Stomach (tissue), 8 donors: ENCODE measurements at regions not wholly inside any gene's neighbourhood (a gene's known extent, or its start where the extent isn't known, plus 50 kb on each side); places are given as distances from the start of the nearest gene placed in this dataset.

ENCODE experiments used
- DNase-seq, 2 donors: peaks; one replicate each; pipeline versions ENCODE4 v3.0.0 to v3.0.0-alpha.2; 2013 to 2019
- H3K27ac ChIP-seq, 5 donors: fragments of 200-600 bp in 4 of 5; sonication (generic) in 4 of 5; one replicate each; pipeline ENCODE4 v1.5.1; 2013 to 2019; ENCODE audit warnings: mild to moderate bottlenecking in 1 of 5, moderate library complexity in 1 of 5
- H3K27me3 ChIP-seq, 3 donors: fragments of 200-600 bp; sonication (generic); one replicate each; pipeline ENCODE4 v1.5.1; 2017 to 2019; ENCODE audit warnings: mixed run types in 1 of 3
- H3K36me3 ChIP-seq, 4 donors: fragments of 200-600 bp; sonication (generic); 1 replicate in 3 of 4; 2 replicates in 1 of 4; pipeline ENCODE4 v1.5.1; 2016 to 2019
- H3K4me1 ChIP-seq, 4 donors: fragments of 200-600 bp; sonication (generic); one replicate each; pipeline ENCODE4 v1.5.1; 2016 to 2019
- H3K4me3 ChIP-seq, 4 donors: fragments of 200-600 bp; sonication (generic) in 3 of 4; one replicate each; pipeline ENCODE4 v1.5.1; 2016 to 2019; ENCODE audit warnings: mild to moderate bottlenecking in 1 of 4
- H3K9me3 ChIP-seq, 4 donors: fragments of 200-600 bp; sonication (generic); one replicate each; pipeline ENCODE4 v1.5.1; 2016 to 2019
- EP300 ChIP-seq: sonication (generic); formaldehyde crosslinking; IDR thresholded peaks from one replicate; pipeline ENCODE4 v1.6.1; 2017; ENCODE audit warnings: antibody characterized with exemption
- POLR2A ChIP-seq, 4 donors: fragments of 450-650 bp; IDR thresholded peaks; one replicate each; pipeline ENCODE4 v1.6.1; 2016; ENCODE audit warnings: antibody characterized with exemption in 4 of 4, control low read depth in 2 of 4, mild to moderate bottlenecking in 1 of 4, moderate library complexity in 1 of 4
- POLR2AphosphoS5 ChIP-seq, 3 donors: sonication (generic); formaldehyde crosslinking; IDR thresholded peaks; one replicate each; pipeline ENCODE4 v1.6.1; 2016; ENCODE audit warnings: antibody characterized with exemption in 3 of 3
- WGBS, 5 donors: extraction: QIAGEN DNeasy Blood & Tissue Kit in 3 of 5; methylation state at CpG; one replicate each; pipeline versions ENCODE4 v1.1.5 to v1.1.7; 2013 to 2018; 5-methylcytosine and 5-hydroxymethylcytosine counted together
- intact Hi-C: fragments of 100-400 bp; cut with DNase I; formaldehyde crosslinking; loops from one replicate; pipeline ENCODE4 v1.15.1; 2023; ENCODE audit warnings: low total_unique reads
- TF ChIP-seq, protein P1 (sequence below), 7 experiments: fragments of 450-650 bp in 4 of 7; fragments of 200-600 bp in 3 of 7; sonication (generic) in 3 of 7; IDR thresholded peaks; one replicate each; pipeline ENCODE4 v1.5.1; 2016 to 2019; ENCODE audit warnings: antibody characterized with exemption in 7 of 7, control low read depth in 2 of 7, mild to moderate bottlenecking in 1 of 7
- donor health status: healthy with polysubstance abuse.
- donor health status: Bipolar disorder and iron deficiency.
- donor health status: healthy.

DNA sequence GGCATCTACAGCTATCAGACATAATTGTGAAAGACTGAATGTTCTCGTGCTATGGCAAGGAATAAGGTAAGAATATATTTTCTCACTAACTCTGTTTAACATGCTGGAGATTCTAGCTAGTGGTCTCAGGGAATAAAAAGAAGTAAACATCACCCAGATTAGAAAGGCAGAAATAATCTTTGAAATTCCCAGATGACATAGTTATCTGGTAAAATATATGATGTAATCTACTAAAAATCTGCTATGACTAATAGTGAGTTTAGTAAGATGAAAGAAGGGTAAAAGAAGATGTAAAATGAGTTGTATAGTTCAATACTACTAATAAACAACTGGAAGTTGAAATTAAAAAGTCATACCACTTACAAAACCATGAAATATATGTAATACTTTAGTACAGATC, 134.2 kb downstream of the DSC3 start:
- intact Hi-C loops, result no loop called here
- Histone ChIP-seq H3K27ac (no peak overlapping the region), H3K36me3 (no peaks in the 10 kb centered on the region), H3K4me3 (no peak overlapping the region), H3K27me3 (no peaks in the 10 kb centered on the region), H3K4me1 (no peaks in the 10 kb centered on the region), H3K9me3 (no peaks in the 10 kb centered on the region)
- no peak for DNase-seq
- 69 to 93% (median 82%) methylated on average over 1 of the region's 1 CpG for WGBS, 5 donors
- TF ChIP-seq POLR2A (IDR thresholded peaks at IDR 0.05) (no peak), EP300 (no peak), POLR2AphosphoS5 (IDR thresholded peaks at IDR 0.05) (no peak)
- TF ChIP-seq, protein P1, sequence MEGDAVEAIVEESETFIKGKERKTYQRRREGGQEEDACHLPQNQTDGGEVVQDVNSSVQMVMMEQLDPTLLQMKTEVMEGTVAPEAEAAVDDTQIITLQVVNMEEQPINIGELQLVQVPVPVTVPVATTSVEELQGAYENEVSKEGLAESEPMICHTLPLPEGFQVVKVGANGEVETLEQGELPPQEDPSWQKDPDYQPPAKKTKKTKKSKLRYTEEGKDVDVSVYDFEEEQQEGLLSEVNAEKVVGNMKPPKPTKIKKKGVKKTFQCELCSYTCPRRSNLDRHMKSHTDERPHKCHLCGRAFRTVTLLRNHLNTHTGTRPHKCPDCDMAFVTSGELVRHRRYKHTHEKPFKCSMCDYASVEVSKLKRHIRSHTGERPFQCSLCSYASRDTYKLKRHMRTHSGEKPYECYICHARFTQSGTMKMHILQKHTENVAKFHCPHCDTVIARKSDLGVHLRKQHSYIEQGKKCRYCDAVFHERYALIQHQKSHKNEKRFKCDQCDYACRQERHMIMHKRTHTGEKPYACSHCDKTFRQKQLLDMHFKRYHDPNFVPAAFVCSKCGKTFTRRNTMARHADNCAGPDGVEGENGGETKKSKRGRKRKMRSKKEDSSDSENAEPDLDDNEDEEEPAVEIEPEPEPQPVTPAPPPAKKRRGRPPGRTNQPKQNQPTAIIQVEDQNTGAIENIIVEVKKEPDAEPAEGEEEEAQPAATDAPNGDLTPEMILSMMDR (IDR thresholded peaks at IDR 0.05), result no peak

DNA sequence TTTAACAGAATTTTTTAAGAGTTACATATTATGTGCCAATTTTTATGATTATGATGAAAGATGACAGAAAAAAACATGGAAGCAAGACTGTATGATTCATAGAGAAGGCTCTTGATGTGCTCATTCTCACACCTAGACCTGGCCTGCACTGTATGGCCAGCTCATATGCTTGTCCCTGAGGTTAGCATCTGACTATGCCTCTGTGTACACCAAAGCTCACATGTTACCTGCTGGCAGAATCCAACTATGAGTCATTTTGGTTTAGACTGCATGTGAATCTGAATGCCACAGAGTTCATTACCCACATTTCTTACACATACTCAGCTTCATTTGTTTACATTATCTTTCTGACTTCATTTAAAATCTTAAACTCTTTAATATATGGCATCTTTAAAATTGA, 139.0 kb downstream of the DSC3 start:
- Histone ChIP-seq H3K4me1 (no peaks in the 10 kb centered on the region), H3K27me3 (no peaks in the 10 kb centered on the region), H3K27ac (no peak overlapping the region), H3K36me3 (no peaks in the 10 kb centered on the region), H3K4me3 (no peak overlapping the region), H3K9me3 (no peaks in the 10 kb centered on the region)
- DNase-seq, result no peak
- intact Hi-C loops, result no loop called here
- no peak for TF ChIP-seq POLR2A (IDR thresholded peaks at IDR 0.05)

DNA sequence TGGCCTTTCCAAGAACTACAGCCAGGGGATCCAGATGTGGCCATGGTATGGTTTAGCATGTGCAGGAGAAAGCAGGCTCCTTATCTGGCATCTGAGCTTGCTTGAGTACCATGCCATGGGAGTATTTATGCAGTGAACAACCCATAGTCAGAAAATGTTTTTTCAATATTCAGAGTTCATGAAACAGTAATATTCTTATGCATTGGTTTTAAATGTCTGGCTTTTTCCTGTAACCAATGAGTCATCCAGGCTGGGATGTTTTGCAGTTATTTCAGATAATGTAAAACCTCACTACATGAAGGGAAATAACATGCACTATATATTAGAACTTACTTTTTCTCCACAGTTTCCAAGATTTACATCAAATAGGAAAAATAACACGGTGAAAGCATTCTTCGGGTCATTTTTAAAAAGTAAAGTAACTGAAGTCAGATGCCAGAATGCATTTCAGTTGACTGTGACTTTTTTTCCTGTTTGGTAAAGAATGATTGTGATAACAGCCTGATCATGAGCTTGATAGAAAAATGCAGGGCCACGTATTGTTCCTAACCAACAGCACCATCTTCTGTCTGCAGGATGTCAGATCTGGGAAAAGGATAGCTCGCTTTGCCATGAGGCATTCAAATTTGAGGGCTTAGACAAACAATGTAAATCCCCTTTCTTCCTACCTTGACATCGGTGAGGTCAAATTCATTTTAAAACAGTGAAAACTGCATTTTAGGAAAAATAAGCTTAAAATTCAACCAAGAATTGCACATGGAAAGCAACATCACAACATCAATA, 152.8 kb downstream of the DSC3 start:
- Histone ChIP-seq H3K27me3 (no peaks in the 10 kb centered on the region), H3K9me3 (no peaks in the 10 kb centered on the region), H3K27ac (no peak overlapping the region), H3K4me3 (no peak overlapping the region), H3K36me3 (no peaks in the 10 kb centered on the region), H3K4me1 (no peaks in the 10 kb centered on the region)
- DNase-seq, result peak in 1 of 2 donors; percentile 43
- 36 to 40% (median 37%) methylated on average over 5 of the region's 5 CpGs for WGBS, 5 donors
- intact Hi-C loops, result no loop called here
- TF ChIP-seq, protein P1 (IDR thresholded peaks at IDR 0.05), result peak in 1 of 7 experiments; percentile 13
- no peak for TF ChIP-seq POLR2AphosphoS5 (IDR thresholded peaks at IDR 0.05)

DNA sequence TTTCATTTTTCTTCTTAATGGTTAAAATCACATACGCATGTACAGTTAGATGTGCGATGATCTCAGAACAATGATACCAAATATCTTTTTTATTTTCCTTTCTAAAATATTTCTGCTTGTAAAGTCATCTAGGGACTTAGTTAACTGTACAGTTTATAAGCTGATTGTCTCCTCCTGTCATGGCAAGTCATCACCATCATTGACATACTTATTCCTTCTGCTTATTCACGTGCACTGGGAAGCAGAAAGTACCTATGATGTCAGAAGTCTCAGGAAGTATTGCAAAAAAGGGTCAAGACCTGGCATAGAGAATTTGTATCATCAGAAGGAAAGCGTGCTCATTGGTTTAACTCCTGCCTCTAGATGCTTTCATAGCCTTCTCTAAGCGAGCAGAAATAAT, 154.2 kb downstream of the DSC3 start:
- WGBS, 5 donors, result 79 to 82% (median 80%) methylated on average over 5 of the region's 5 CpGs
- intact Hi-C loops, result no loop called here

DNA sequence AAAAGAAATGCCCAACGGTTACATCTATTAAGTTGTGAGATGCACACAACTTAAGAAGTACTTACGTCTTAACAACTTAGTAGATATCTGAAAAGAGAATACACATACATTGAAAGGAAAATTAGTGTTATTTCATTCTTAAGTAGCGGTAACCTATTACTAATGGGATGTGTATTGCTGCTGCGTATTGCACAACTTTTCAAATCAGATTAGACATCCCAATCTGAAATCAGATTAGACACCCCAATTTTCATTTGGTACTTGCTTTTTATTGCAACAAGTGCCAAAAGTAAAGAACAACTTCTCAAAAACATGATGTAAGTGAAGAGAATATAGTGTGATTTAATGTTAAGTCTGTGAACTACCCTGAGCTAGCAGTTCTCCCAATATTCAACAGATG, 155.5 kb downstream of the DSC3 start:
- TF ChIP-seq POLR2AphosphoS5 (IDR thresholded peaks at IDR 0.05) (no peak), POLR2A (IDR thresholded peaks at IDR 0.05) (no peak), EP300 (no peak)
- TF ChIP-seq, protein P1 (IDR thresholded peaks at IDR 0.05), result no peak
- no peak for DNase-seq
- Histone ChIP-seq H3K27me3 (no peaks in the 10 kb centered on the region), H3K4me1 (no peaks in the 10 kb centered on the region), H3K4me3 (no peak overlapping the region), H3K36me3 (no peaks in the 10 kb centered on the region), H3K27ac (no peak overlapping the region), H3K9me3 (no peaks in the 10 kb centered on the region)
- WGBS, 5 donors, result 89 to 96% (median 93%) methylated on average over 4 of the region's 4 CpGs
- intact Hi-C loops, result no loop called here

More for the DNA sequence above, 154.2 kb downstream of the DSC3 start:
- TF ChIP-seq, protein P1 (IDR thresholded peaks at IDR 0.05), result no peak
- TF ChIP-seq EP300 (no peak), POLR2A (IDR thresholded peaks at IDR 0.05) (no peak), POLR2AphosphoS5 (IDR thresholded peaks at IDR 0.05) (no peak)
- Histone ChIP-seq H3K27ac (no peak overlapping the region), H3K36me3 (no peaks in the 10 kb centered on the region), H3K4me1 (no peaks in the 10 kb centered on the region), H3K4me3 (no peak overlapping the region), H3K27me3 (no peaks in the 10 kb centered on the region), H3K9me3 (no peaks in the 10 kb centered on the region)
- no peak for DNase-seq
